CD8-positive, alpha-beta memory T cell (primary cell): ENCODE measurements at regions not wholly inside any gene's neighbourhood (a gene's known extent, or its start where the extent isn't known, plus 50 kb on each side); places are given as distances from the start of the nearest gene placed in this dataset.

ENCODE experiments used
- CTCF ChIA-PET: fragments of 350-600 bp; sonication (Branson Sonifier 250); formaldehyde crosslinking; loops from one replicate; lab custom pipeline; 2021; ENCODE audit warnings: antibody characterized with exemption; lab: Charles Lee
- POLR2A ChIA-PET: fragments of 350-600 bp; sonication (Branson Sonifier 250); formaldehyde crosslinking; loops from one replicate; lab custom pipeline; 2021; ENCODE audit warnings: antibody characterized with exemption; lab: Charles Lee
- DNase-seq, 5 donors: peaks; one replicate each; pipeline versions ENCODE4 v3.0.0 to v3.0.0-alpha.2; 2020 to 2022; ENCODE audit warnings: mixed read lengths in 1 of 5
- H3K27ac ChIP-seq: one replicate; pipeline ENCODE4 v1.7.0; 2013; ENCODE audit warnings: low read depth, mild to moderate bottlenecking, low read length, moderate library complexity
- H3K27me3 ChIP-seq: 2 replicates; pipeline ENCODE4 v1.7.0; 2013; ENCODE audit warnings: low read length, mild to moderate bottlenecking; ENCODE audit not compliant: insufficient read depth, poor library complexity, severe bottlenecking
- H3K36me3 ChIP-seq: 2 replicates; pipeline ENCODE4 v1.7.0; 2013; ENCODE audit warnings: mild to moderate bottlenecking, low read length, moderate library complexity; ENCODE audit not compliant: insufficient read depth
- H3K4me1 ChIP-seq: 2 replicates; pipeline ENCODE4 v1.7.0; 2013; ENCODE audit warnings: mild to moderate bottlenecking, low read length, moderate library complexity; ENCODE audit not compliant: insufficient read depth
- H3K4me3 ChIP-seq: 2 replicates; pipeline ENCODE4 v1.7.0; 2013; ENCODE audit warnings: mild to moderate bottlenecking, low read length
- H3K9me3 ChIP-seq: 2 replicates; pipeline ENCODE4 v1.7.0; 2013; ENCODE audit warnings: mild to moderate bottlenecking, low read length
- H3K27ac Mint-ChIP-seq, 8 donors: one replicate each; pipeline ENCODE4 v1.8.0; 2020 to 2021; ENCODE audit warnings: mixed read lengths in 8 of 8, mild to moderate bottlenecking in 6 of 8, inconsistent platforms in 3 of 8, moderate library complexity in 3 of 8
- H3K27me3 Mint-ChIP-seq, 2 donors: one replicate each; pipeline ENCODE4 v1.8.0; 2020 to 2021; ENCODE audit warnings: mixed read lengths in 2 of 2, mild to moderate bottlenecking in 1 of 2, moderate library complexity in 1 of 2
- H3K36me3 Mint-ChIP-seq, 3 donors: one replicate each; pipeline ENCODE4 v1.8.0; 2020 to 2021; ENCODE audit warnings: mixed read lengths in 3 of 3, inconsistent platforms in 1 of 3, mild to moderate bottlenecking in 1 of 3
- H3K4me1 Mint-ChIP-seq, 3 donors: one replicate each; pipeline ENCODE4 v1.8.0; 2020 to 2021; ENCODE audit warnings: mixed read lengths in 3 of 3, inconsistent platforms in 1 of 3, mild to moderate bottlenecking in 1 of 3
- H3K4me3 Mint-ChIP-seq, 7 donors: one replicate each; pipeline ENCODE4 v1.8.0; 2020 to 2021; ENCODE audit warnings: mixed read lengths in 7 of 7, mild to moderate bottlenecking in 6 of 7, moderate library complexity in 4 of 7, inconsistent platforms in 2 of 7
- H3K9me3 Mint-ChIP-seq, 5 donors: one replicate each; pipeline ENCODE4 v1.8.0; 2020 to 2022; ENCODE audit warnings: mixed read lengths in 5 of 5, mild to moderate bottlenecking in 3 of 5, moderate library complexity in 2 of 5, inconsistent platforms in 1 of 5

GRCh38 chr11:92907671-92908070 lies 61.8 kb upstream of the MTNR1B start:
- Histone ChIP-seq H3K36me3 (no peaks in the 10 kb centered on the region), H3K27ac (no peak overlapping the region), H3K27me3 (no peaks in the 10 kb centered on the region), H3K9me3 (no peaks in the 10 kb centered on the region), H3K4me1 (no peaks in the 10 kb centered on the region), H3K4me3 (no peak overlapping the region)
- no peak overlapping the region for H3K27ac Mint-ChIP-seq
- no peaks in the 10 kb centered on the region for H3K36me3 Mint-ChIP-seq
- H3K27me3 Mint-ChIP-seq, result peaks cover 0 to 3% of the 10 kb centered on the region in 2 donors
- peaks cover 0 to 2% (median 0%) of the 10 kb centered on the region in 5 donors for H3K9me3 Mint-ChIP-seq
- no peak overlapping the region for H3K4me3 Mint-ChIP-seq
- DNase-seq, result no peak
- ChIA-PET POLR2A (no interaction called here), CTCF (no interaction called here)
- H3K4me1 Mint-ChIP-seq, result no peaks in the 10 kb centered on the region

- H3K4me3 ChIP-seq, result no peak overlapping the region
- no peaks in the 10 kb centered on the region for H3K27me3 Mint-ChIP-seq
- no peaks in the 10 kb centered on the region for H3K4me1 Mint-ChIP-seq
- no peaks in the 10 kb centered on the region for H3K4me1 ChIP-seq
- no peak overlapping the region for H3K27ac ChIP-seq
- H3K36me3 Mint-ChIP-seq, result no peaks in the 10 kb centered on the region
- H3K4me3 Mint-ChIP-seq, result no peak overlapping the region
- POLR2A ChIA-PET, result no interaction called here
- peaks cover 0 to 2% (median 0%) of the 10 kb centered on the region in 5 donors for H3K9me3 Mint-ChIP-seq
- no peaks in the 10 kb centered on the region for H3K9me3 ChIP-seq
- no peaks in the 10 kb centered on the region for H3K27me3 ChIP-seq
- H3K27ac Mint-ChIP-seq, result no peak overlapping the region
- DNase-seq, result no peak
- H3K36me3 ChIP-seq, result no peaks in the 10 kb centered on the region
- CTCF ChIA-PET, result no interaction called here
Observed at GRCh38 chr11:92909214-92909613, 60.2 kb upstream of the MTNR1B start.

DNA sequence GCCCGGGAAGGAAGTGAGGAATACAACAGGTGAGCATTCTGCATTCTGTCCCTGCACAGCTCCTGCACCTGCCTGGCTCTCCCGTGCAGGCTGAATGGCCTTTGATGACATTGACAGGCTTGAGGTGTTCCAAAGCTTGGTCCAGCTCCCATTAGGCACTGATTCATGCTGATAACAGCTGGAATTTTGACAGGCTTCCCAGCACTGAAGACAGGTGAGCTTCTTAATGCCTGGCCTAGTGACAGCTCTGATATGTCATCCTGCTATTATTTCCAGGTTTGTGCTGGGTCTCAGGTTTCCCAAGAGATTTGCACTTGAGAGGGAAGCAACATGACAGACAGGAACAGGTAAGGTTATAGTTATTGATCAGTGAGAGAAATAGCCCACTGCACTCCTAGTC lies 58.0 kb upstream of the MTNR1B start:
- no peak overlapping the region for H3K4me3 Mint-ChIP-seq
- no peaks in the 10 kb centered on the region for H3K4me1 Mint-ChIP-seq
- H3K36me3 ChIP-seq, result no peaks in the 10 kb centered on the region
- H3K4me3 ChIP-seq, result no peak overlapping the region
- H3K4me1 ChIP-seq, result no peaks in the 10 kb centered on the region
- POLR2A ChIA-PET, result no interaction called here
- peaks cover 0 to 2% of the 10 kb centered on the region in 2 donors for H3K27me3 Mint-ChIP-seq
- CTCF ChIA-PET, result no interaction called here
- H3K27me3 ChIP-seq, result no peaks in the 10 kb centered on the region
- no peak overlapping the region for H3K27ac ChIP-seq
- H3K9me3 Mint-ChIP-seq, result peaks cover 0 to 2% (median 0%) of the 10 kb centered on the region in 5 donors
- no peak for DNase-seq
- no peaks in the 10 kb centered on the region for H3K9me3 ChIP-seq
- H3K36me3 Mint-ChIP-seq, result no peaks in the 10 kb centered on the region
- H3K27ac Mint-ChIP-seq, result no peak overlapping the region

- Histone ChIP-seq H3K36me3 (no peaks in the 10 kb centered on the region), H3K4me1 (no peaks in the 10 kb centered on the region), H3K27ac (no peak overlapping the region), H3K4me3 (no peak overlapping the region), H3K27me3 (no peaks in the 10 kb centered on the region), H3K9me3 (no peaks in the 10 kb centered on the region)
- no peaks in the 10 kb centered on the region for H3K4me1 Mint-ChIP-seq
- no peak overlapping the region for H3K27ac Mint-ChIP-seq
- peaks cover 0 to 2% of the 10 kb centered on the region in 2 donors for H3K27me3 Mint-ChIP-seq
- ChIA-PET CTCF (no interaction called here), POLR2A (no interaction called here)
- H3K36me3 Mint-ChIP-seq, result no peaks in the 10 kb centered on the region
- H3K4me3 Mint-ChIP-seq, result no peak overlapping the region
- H3K9me3 Mint-ChIP-seq, result peaks cover 0 to 2% (median 0%) of the 10 kb centered on the region in 5 donors
- DNase-seq, result no peak
Observed at GRCh38 chr11:92915551-92915950, 53.9 kb upstream of the MTNR1B start.

- Mint-ChIP-seq H3K4me3 (no peak overlapping the region), H3K27me3 (peaks cover 0 to 2% of the 10 kb centered on the region in 2 donors), H3K36me3 (no peaks in the 10 kb centered on the region), H3K4me1 (no peaks in the 10 kb centered on the region), H3K27ac (no peak overlapping the region), H3K9me3 (peaks cover 0 to 2% (median 0%) of the 10 kb centered on the region in 5 donors)
- H3K36me3 ChIP-seq, result no peaks in the 10 kb centered on the region
- no peak for DNase-seq
- H3K4me1 ChIP-seq, result no peaks in the 10 kb centered on the region
- no peak overlapping the region for H3K27ac ChIP-seq
- no peaks in the 10 kb centered on the region for H3K27me3 ChIP-seq
- ChIA-PET CTCF (no interaction called here), POLR2A (no interaction called here)
- H3K9me3 ChIP-seq, result no peaks in the 10 kb centered on the region
- H3K4me3 ChIP-seq, result no peak overlapping the region
Observed at GRCh38 chr11:92916299-92916698, 53.2 kb upstream of the MTNR1B start.

DNA sequence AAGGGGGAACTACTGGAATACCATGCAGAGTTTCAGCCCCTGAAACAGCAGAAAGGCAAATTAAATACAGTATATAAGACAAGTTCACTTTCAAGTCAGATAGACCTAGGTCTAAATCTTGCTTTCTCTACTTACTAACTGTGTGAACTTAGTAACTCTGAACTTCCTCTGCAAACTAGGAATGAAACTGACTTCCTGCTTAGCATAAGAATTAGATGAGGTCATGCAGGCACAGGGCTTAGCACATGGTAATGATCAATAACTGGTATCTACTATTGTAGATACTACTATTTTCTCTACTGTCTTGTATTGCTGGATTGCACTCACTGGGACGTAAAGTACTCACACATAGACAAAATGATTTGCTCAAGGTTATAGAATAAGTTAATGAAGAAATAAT lies 51.5 kb upstream of the MTNR1B start:
- CTCF ChIA-PET, result no interaction called here
- no peaks in the 10 kb centered on the region for H3K4me1 Mint-ChIP-seq
- Histone ChIP-seq H3K9me3 (no peaks in the 10 kb centered on the region), H3K36me3 (no peaks in the 10 kb centered on the region), H3K4me1 (no peaks in the 10 kb centered on the region), H3K4me3 (no peak overlapping the region), H3K27ac (no peak overlapping the region), H3K27me3 (no peaks in the 10 kb centered on the region)
- H3K4me3 Mint-ChIP-seq, result no peak overlapping the region
- peaks cover 0 to 2% of the 10 kb centered on the region in 2 donors for H3K27me3 Mint-ChIP-seq
- no peak for DNase-seq
- H3K9me3 Mint-ChIP-seq, result peaks cover 0 to 2% (median 0%) of the 10 kb centered on the region in 5 donors
- no peaks in the 10 kb centered on the region for H3K36me3 Mint-ChIP-seq
- POLR2A ChIA-PET, result no interaction called here
- no peak overlapping the region for H3K27ac Mint-ChIP-seq

GRCh38 chr11:92919048-92919447 lies 50.4 kb upstream of the MTNR1B start:
- Histone ChIP-seq H3K9me3 (no peaks in the 10 kb centered on the region), H3K27me3 (no peaks in the 10 kb centered on the region), H3K27ac (no peak overlapping the region), H3K4me3 (no peak overlapping the region), H3K4me1 (no peaks in the 10 kb centered on the region), H3K36me3 (no peaks in the 10 kb centered on the region)
- CTCF ChIA-PET, result no interaction called here
- Mint-ChIP-seq H3K27me3 (peaks cover 0 to 2% of the 10 kb centered on the region in 2 donors), H3K36me3 (no peaks in the 10 kb centered on the region), H3K27ac (no peak overlapping the region), H3K4me1 (no peaks in the 10 kb centered on the region), H3K4me3 (no peak overlapping the region), H3K9me3 (peaks cover 0 to 5% (median 0%) of the 10 kb centered on the region in 5 donors)
- POLR2A ChIA-PET, result no interaction called here
- DNase-seq, result no peak
